ENCODE measurements at regions not wholly inside any gene's neighbourhood (a gene's known extent, or its start where the extent isn't known, plus 50 kb on each side); places are given as distances from the start of the nearest gene placed in this dataset.
"Not testable (repeated sequence)": the region's sequence is repeated elsewhere in the genome, so short reads cannot be mapped to it uniquely, and the experiment has no call there.

DNA sequence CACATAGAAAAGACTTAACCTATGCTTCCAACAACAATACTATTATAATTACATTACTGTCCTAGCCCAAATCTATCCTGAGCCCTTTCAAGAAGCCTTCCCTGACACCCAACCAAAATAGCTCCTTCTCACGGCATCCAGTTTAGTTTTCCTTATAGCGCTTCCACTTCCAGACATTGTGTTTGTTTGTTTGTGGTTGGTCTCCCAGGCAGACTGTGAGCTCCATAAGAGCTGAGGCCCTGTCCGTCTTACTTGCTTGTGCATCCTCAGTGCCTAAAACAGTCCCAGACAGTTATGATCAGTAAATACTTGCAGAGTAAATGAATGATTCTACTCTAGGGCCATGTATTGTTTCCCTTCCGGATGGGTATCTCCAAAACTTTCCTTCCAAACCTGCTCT is 68.1 kb upstream of the STARD13 start:
- no peak overlapping the region for H3K27ac ChIP-seq (ENCODE audit: low read depth in 1 of 2, low read length in 2 of 2)
- H3K9me3 ChIP-seq (ENCODE audit: control insufficient read depth in 4 of 4, low read length in 3 of 4), result no peaks in the 10 kb centered on the region
- no peaks in the 10 kb centered on the region for H3K27me3 ChIP-seq (ENCODE audit: control insufficient read depth in 4 of 4, insufficient read depth in 4 of 4, low read length in 3 of 4)
- H3K4me1 ChIP-seq (ENCODE audit: control insufficient read depth in 4 of 4, insufficient read depth in 4 of 4, low read length in 3 of 4), result peaks cover 0 to 8% (median 0%) of the 10 kb centered on the region in 4 donors
- H3K4me3 ChIP-seq (ENCODE audit: low read depth in 1 of 3, low read length in 3 of 3), result no peak overlapping the region
- no peaks in the 10 kb centered on the region for H3K36me3 ChIP-seq (ENCODE audit: control insufficient read depth in 4 of 4, insufficient read depth in 3 of 4, low read depth in 1 of 4, low read length in 3 of 4)
- TF ChIP-seq GABPA (IDR thresholded peaks at IDR 0.05 in 1 of 2, conservative IDR thresholded peaks at IDR 0.05 in 1 of 2) (no peak), ZBTB33 (IDR thresholded peaks at IDR 0.05) (no peak), RAD21 (IDR thresholded peaks at IDR 0.05) (no peak), HNF4G (IDR thresholded peaks at IDR 0.05) (no peak)
- TF ChIP-seq, protein P1, sequence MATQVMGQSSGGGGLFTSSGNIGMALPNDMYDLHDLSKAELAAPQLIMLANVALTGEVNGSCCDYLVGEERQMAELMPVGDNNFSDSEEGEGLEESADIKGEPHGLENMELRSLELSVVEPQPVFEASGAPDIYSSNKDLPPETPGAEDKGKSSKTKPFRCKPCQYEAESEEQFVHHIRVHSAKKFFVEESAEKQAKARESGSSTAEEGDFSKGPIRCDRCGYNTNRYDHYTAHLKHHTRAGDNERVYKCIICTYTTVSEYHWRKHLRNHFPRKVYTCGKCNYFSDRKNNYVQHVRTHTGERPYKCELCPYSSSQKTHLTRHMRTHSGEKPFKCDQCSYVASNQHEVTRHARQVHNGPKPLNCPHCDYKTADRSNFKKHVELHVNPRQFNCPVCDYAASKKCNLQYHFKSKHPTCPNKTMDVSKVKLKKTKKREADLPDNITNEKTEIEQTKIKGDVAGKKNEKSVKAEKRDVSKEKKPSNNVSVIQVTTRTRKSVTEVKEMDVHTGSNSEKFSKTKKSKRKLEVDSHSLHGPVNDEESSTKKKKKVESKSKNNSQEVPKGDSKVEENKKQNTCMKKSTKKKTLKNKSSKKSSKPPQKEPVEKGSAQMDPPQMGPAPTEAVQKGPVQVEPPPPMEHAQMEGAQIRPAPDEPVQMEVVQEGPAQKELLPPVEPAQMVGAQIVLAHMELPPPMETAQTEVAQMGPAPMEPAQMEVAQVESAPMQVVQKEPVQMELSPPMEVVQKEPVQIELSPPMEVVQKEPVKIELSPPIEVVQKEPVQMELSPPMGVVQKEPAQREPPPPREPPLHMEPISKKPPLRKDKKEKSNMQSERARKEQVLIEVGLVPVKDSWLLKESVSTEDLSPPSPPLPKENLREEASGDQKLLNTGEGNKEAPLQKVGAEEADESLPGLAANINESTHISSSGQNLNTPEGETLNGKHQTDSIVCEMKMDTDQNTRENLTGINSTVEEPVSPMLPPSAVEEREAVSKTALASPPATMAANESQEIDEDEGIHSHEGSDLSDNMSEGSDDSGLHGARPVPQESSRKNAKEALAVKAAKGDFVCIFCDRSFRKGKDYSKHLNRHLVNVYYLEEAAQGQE (IDR thresholded peaks at IDR 0.05), result no peak
- TF ChIP-seq, protein P2, sequence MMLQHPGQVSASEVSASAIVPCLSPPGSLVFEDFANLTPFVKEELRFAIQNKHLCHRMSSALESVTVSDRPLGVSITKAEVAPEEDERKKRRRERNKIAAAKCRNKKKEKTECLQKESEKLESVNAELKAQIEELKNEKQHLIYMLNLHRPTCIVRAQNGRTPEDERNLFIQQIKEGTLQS (IDR thresholded peaks at IDR 0.05), result no peak
- 94% methylated on average over 4 of the region's 4 CpGs for WGBS
- no peak overlapping the region for H3K9ac ChIP-seq (ENCODE audit: low read depth in 1 of 2, low read length in 2 of 2)
- no peak for DNase-seq (ENCODE audit: low spot score)

DNA sequence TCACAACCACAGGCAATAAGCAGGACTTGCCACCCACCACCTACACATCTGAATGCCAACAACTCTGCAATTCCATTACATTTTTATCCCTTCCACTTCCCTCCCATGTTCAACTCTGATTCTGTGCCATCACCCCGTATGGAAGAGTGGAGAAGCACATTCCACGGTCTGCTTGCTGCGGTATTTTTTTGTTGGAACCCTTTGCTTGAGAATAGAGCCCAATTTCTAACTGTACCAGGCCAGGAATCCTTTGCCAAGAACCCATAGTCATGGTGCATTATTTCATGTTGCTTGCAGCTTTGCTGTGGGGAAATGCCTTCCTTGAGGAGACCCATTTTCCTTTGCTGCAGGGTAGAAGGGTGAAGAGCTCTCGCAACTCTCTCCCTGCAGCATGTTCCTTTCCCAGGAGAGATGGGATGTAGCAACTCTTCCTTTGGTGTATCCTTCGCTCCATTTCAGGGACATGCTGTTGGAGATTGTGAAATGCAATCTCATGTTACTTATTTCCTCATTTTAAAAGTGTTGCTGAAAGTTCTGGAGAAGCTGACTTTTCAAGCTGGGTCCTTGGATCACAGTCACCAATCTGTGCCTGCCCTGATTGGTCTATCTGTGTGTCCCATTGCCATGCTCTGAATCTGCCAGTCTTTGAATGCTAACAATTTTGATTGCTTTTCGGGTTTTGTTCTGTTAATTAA is 69.8 kb upstream of the STARD13 start:
- Histone ChIP-seq H3K27ac (ENCODE audit: low read depth in 1 of 2, low read length in 2 of 2) (no peak overlapping the region), H3K4me1 (ENCODE audit: control insufficient read depth in 4 of 4, insufficient read depth in 4 of 4, low read length in 3 of 4) (peaks cover 0 to 4% (median 0%) of the 10 kb centered on the region in 4 donors), H3K36me3 (ENCODE audit: control insufficient read depth in 4 of 4, insufficient read depth in 3 of 4, low read depth in 1 of 4, low read length in 3 of 4) (no peaks in the 10 kb centered on the region), H3K9ac (ENCODE audit: low read depth in 1 of 2, low read length in 2 of 2) (no peak overlapping the region), H3K4me3 (ENCODE audit: low read depth in 1 of 3, low read length in 3 of 3) (no peak overlapping the region), H3K27me3 (ENCODE audit: control insufficient read depth in 4 of 4, insufficient read depth in 4 of 4, low read length in 3 of 4) (no peaks in the 10 kb centered on the region), H3K9me3 (ENCODE audit: control insufficient read depth in 4 of 4, low read length in 3 of 4) (no peaks in the 10 kb centered on the region)
- no peak for DNase-seq (ENCODE audit: low spot score)
- TF ChIP-seq RXRA (IDR thresholded peaks at IDR 0.05) (no peak), ZBTB33 (IDR thresholded peaks at IDR 0.05) (no peak), CTCF (IDR thresholded peaks at IDR 0.05; ENCODE audit: low read depth, low read length, missing input control) (no peak), MAX (IDR thresholded peaks at IDR 0.05) (no peak), SP1 (IDR thresholded peaks at IDR 0.05) (no peak), NR2F2 (IDR thresholded peaks at IDR 0.05) (no peak)
- TF ChIP-seq, protein P1 (IDR thresholded peaks at IDR 0.05), result no peak
- 89% methylated on average over 6 of the region's 6 CpGs for WGBS

DNA sequence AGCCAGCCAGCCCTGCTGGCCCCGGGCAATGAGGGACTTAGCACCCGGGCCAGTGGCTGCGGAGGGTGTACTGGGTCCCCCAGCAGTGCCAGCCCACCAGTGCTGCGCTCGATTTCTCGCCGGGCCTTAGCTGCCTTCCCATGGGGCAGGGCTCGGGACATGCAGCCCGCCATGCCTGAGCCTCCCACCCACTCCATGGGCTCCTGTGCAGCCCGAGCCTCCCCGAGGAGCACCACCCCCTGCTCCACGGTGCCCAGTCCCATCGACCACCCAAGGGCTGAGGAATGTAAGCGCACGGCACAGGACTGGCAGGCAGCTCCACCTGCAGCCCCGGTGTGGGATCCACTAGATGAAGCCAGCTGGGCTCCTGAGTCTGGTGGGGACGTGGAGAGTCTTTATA is 72.5 kb upstream of the STARD13 start:
- DNase-seq (ENCODE audit: low spot score); H3K36me3 ChIP-seq (ENCODE audit: control insufficient read depth in 4 of 4, insufficient read depth in 3 of 4, low read depth in 1 of 4, low read length in 3 of 4); H3K9ac ChIP-seq (ENCODE audit: low read depth in 1 of 2, low read length in 2 of 2); H3K9me3 ChIP-seq (ENCODE audit: control insufficient read depth in 4 of 4, low read length in 3 of 4); H3K27me3 ChIP-seq (ENCODE audit: control insufficient read depth in 4 of 4, insufficient read depth in 4 of 4, low read length in 3 of 4); H3K4me1 ChIP-seq (ENCODE audit: control insufficient read depth in 4 of 4, insufficient read depth in 4 of 4, low read length in 3 of 4); H3K27ac ChIP-seq (ENCODE audit: low read depth in 1 of 2, low read length in 2 of 2); H3K4me3 ChIP-seq (ENCODE audit: low read depth in 1 of 3, low read length in 3 of 3): not testable (repeated sequence)
- WGBS, result 93% methylated on average over 17 of the region's 17 CpGs
